ENCODE measurements at regions not wholly inside any gene's neighbourhood (a gene's known extent, or its start where the extent isn't known, plus 50 kb on each side); places are given as distances from the start of the nearest gene placed in this dataset.

DNA sequence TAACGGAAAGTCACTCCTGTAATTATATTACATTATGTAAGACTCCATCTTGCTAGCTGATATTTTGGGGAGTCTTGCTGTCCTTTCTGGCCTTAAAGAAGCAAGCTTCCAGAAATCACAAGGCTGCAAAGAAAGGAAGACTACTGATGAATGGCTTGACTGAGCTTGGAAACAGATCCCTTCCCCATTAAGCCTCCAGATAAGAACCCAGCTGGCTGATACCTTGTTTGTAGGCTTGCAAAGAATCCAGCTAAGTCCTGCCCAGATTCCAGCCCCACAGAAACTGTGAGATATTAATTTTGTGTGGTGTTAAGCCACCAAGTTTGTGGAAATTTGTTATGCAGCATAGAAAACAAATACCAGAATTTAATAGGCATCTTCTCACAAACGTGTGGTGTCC, 49.9 kb upstream of the TMEM106B start:
- DNase-seq (ENCODE audit: low spot score) (no peak), ATAC-seq (no peak), FAIRE-seq (no peak)
- H3K4me3 ChIP-seq (replicated peaks in 1 of 3; ENCODE audit: insufficient read depth in 1 of 3, low read depth in 2 of 3, low read length in 3 of 3), result no peak overlapping the region
- POLR2A ChIA-PET, result no interaction called here
- H3K27me3 ChIP-seq (ENCODE audit: control insufficient read depth in 1 of 2, insufficient read depth in 2 of 2, low read length in 2 of 2), result no peaks in the 10 kb centered on the region
- no peak overlapping the region for H3K9ac ChIP-seq (ENCODE audit: insufficient read depth, low read depth, low read length)
- no peak overlapping the region for H2AFZ ChIP-seq (ENCODE audit: low read length)
- CTCF ChIA-PET (ENCODE audit: low intra/inter-chr PET ratio, low total read pairs), result no interaction called here
- no peaks in the 10 kb centered on the region for H4K20me1 ChIP-seq (ENCODE audit: insufficient read depth, low read length)
- no peak overlapping the region for H3K4me2 ChIP-seq (ENCODE audit: low read depth, low read length)
- 8% methylated on average over 2 of the region's 2 CpGs for WGBS (ENCODE audit: low lambda C conversion rate)
- H3K79me2 ChIP-seq (ENCODE audit: insufficient read depth, low read length), result no peaks in the 10 kb centered on the region
- intact Hi-C loops (cut with micrococcal nuclease; ENCODE audit: unreplicated experiment), result no loop called here
- TF ChIP-seq HMG20B (CRISPR knock-in tag; conservative IDR thresholded peaks at IDR 0.05) (no peak), ZFYVE20 (CRISPR knock-in tag; IDR thresholded peaks at IDR 0.05; ENCODE audit: borderline replicate concordance, low read depth) (no peak), ZNF282 (IDR thresholded peaks at IDR 0.05; ENCODE audit: partially characterized antibody) (no peak), ZNF382 (CRISPR knock-in tag; IDR thresholded peaks at IDR 0.05; ENCODE audit: borderline replicate concordance) (no peak), ZNF674 (CRISPR knock-in tag; IDR thresholded peaks at IDR 0.05; ENCODE audit: low read depth) (no peak), SP1 (IDR thresholded peaks at IDR 0.05) (no peak), SP1 (CRISPR knock-in tag; IDR thresholded peaks at IDR 0.05) (no peak)
- TF ChIP-seq, protein P1, sequence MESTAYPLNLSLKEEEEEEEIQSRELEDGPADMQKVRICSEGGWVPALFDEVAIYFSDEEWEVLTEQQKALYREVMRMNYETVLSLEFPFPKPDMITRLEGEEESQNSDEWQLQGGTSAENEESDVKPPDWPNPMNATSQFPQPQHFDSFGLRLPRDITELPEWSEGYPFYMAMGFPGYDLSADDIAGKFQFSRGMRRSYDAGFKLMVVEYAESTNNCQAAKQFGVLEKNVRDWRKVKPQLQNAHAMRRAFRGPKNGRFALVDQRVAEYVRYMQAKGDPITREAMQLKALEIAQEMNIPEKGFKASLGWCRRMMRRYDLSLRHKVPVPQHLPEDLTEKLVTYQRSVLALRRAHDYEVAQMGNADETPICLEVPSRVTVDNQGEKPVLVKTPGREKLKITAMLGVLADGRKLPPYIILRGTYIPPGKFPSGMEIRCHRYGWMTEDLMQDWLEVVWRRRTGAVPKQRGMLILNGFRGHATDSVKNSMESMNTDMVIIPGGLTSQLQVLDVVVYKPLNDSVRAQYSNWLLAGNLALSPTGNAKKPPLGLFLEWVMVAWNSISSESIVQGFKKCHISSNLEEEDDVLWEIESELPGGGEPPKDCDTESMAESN (CRISPR knock-in tag; conservative IDR thresholded peaks at IDR 0.05), result no peak
- BruUV-seq (replicated peaks), result no TSS peak
- in situ Hi-C loops (cut with HindIII; ENCODE audit: extremely low pct_ligation_motif_present, low pct_unique_long_range_greater_than_20kb), result no loop called here
- no peaks in the 10 kb centered on the region; the same call in 1 of the 2 replicates for H3K9me3 ChIP-seq (ENCODE audit: low read length)
- H3K36me3 ChIP-seq (replicated peaks in 1 of 2; ENCODE audit: control insufficient read depth in 1 of 2, insufficient read depth in 2 of 2, low read length in 2 of 2), result no peaks in the 10 kb centered on the region
- H3K27ac ChIP-seq (ENCODE audit: extremely low read length, insufficient read depth, low read length), result no peak overlapping the region
- no peaks in the 10 kb centered on the region for H3K4me1 ChIP-seq (ENCODE audit: insufficient read depth, low read length)

Data from HepG2 (cell line).